ENCODE measurements at regions not wholly inside any gene's neighbourhood (a gene's known extent, or its start where the extent isn't known, plus 50 kb on each side); places are given as distances from the start of the nearest gene placed in this dataset.

GRCh38 chr1:69510026-69510425 is 57.7 kb upstream of the LRRC7 start:
- Histone ChIP-seq H3K27ac (no peak overlapping the region), H3K4me3 (no peak overlapping the region), H3K4me1 (ENCODE audit: low read depth) (no peaks in the 10 kb centered on the region), H3K9me3 (ENCODE audit: low read depth) (no peaks in the 10 kb centered on the region), H3K27me3 (no peaks in the 10 kb centered on the region), H3K36me3 (no peaks in the 10 kb centered on the region)
- DNase-seq (ENCODE audit: low read depth in 1 of 2, low spot score in 1 of 2) = no peak
- no peak for TF ChIP-seq CTCF (IDR thresholded peaks at IDR 0.05; ENCODE audit: low read depth, low read length)

- no peaks in the 10 kb centered on the region for H3K9me3 ChIP-seq (ENCODE audit: low read depth)
- no peak overlapping the region for H3K27ac ChIP-seq
- no peaks in the 10 kb centered on the region for H3K4me1 ChIP-seq (ENCODE audit: low read depth)
- TF ChIP-seq CTCF (IDR thresholded peaks at IDR 0.05; ENCODE audit: low read depth, low read length) = no peak
- no peak overlapping the region for H3K4me3 ChIP-seq
- H3K27me3 ChIP-seq = no peaks in the 10 kb centered on the region
- no peaks in the 10 kb centered on the region for H3K36me3 ChIP-seq
- DNase-seq (ENCODE audit: low read depth in 1 of 2, low spot score in 1 of 2) = no peak
Observed at GRCh38 chr1:69511426-69512192, 56.1 kb upstream of the LRRC7 start.

GRCh38 chr1:69513601-69514000 is 54.1 kb upstream of the LRRC7 start:
- Histone ChIP-seq H3K9me3 (ENCODE audit: low read depth) (no peaks in the 10 kb centered on the region), H3K4me1 (ENCODE audit: low read depth) (no peaks in the 10 kb centered on the region), H3K4me3 (no peak overlapping the region), H3K27me3 (no peaks in the 10 kb centered on the region), H3K36me3 (no peaks in the 10 kb centered on the region), H3K27ac (no peak overlapping the region)
- peak in 1 of 2 donors; percentile 27 for DNase-seq (ENCODE audit: low read depth in 1 of 2, low spot score in 1 of 2)
- TF ChIP-seq CTCF (IDR thresholded peaks at IDR 0.05; ENCODE audit: low read depth, low read length) = no peak

Measured in cardiac muscle cell (in vitro differentiated cells and primary cell).